Skeletal muscle cell (primary cell): ENCODE measurements at regions not wholly inside any gene's neighbourhood (a gene's known extent, or its start where the extent isn't known, plus 50 kb on each side); places are given as distances from the start of the nearest gene placed in this dataset.
"Not testable (repeated sequence)": the region's sequence is repeated elsewhere in the genome, so short reads cannot be mapped to it uniquely, and the experiment has no call there.

ENCODE experiments used
- DNase-seq: peaks from one replicate; pipeline ENCODE4 v3.0.0-alpha.2; 2010; ENCODE audit warnings: low read depth
- H3K4me3 ChIP-seq: 2 replicates; pipeline ENCODE4 v1.5.1; 2011; ENCODE audit warnings: low read depth, mild to moderate bottlenecking, control low read depth, low read length, moderate library complexity

DNA sequence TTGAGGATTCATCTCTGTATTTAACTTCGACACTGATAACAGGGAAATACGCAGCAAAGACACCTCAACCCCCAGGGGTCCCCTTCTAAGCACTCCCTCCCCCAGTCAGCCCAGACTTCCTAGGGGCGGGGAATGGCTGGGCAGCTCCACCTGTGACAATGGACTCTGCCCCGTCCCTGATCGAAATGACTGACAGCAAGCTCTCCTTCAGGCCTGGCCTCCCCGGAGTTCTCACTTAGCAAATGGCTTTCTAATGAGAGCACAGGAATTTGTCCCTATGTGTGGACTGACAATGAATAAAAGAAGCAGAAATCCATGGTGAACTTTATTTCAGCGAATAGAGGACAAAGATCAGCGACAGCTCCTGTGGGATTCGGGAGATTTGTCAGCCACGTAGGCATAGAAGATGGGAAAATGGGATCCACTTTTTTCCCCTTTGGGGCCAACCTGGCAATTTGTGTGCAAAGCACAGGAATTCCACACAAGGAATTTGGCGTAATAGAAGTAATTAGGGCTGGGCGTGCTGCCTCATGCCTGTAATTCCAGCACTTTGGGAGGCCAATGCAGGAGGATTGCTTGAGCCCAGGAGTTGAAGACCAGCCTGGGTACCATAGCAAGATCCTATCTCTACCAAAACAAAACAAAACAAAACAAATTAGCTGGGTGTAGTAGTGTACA, 63.8 kb downstream of the TNFAIP2 start:
- no peak overlapping the region for H3K4me3 ChIP-seq
- no peak for DNase-seq

DNA sequence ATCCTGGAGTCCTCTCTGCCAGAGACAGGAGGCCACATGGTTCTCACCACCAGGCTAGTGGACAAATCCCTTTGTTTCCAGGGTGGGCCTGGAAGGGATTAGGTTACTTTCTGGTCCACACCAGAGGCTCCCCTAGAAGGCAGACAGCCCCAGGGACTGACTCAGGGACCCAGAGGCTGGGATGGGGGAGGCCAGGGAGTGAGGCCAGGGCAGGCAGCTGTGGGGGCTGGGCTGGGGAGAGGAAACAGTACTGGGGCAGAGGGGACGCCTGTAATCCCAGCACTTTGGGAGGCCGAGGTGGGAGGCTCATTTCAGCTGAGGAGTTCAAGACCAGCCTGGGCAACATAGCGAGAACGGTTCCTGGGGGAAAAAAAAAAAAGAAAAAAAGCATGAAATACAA, 64.7 kb downstream of the TNFAIP2 start:
- H3K4me3 ChIP-seq = no peak overlapping the region
- no peak for DNase-seq

DNA sequence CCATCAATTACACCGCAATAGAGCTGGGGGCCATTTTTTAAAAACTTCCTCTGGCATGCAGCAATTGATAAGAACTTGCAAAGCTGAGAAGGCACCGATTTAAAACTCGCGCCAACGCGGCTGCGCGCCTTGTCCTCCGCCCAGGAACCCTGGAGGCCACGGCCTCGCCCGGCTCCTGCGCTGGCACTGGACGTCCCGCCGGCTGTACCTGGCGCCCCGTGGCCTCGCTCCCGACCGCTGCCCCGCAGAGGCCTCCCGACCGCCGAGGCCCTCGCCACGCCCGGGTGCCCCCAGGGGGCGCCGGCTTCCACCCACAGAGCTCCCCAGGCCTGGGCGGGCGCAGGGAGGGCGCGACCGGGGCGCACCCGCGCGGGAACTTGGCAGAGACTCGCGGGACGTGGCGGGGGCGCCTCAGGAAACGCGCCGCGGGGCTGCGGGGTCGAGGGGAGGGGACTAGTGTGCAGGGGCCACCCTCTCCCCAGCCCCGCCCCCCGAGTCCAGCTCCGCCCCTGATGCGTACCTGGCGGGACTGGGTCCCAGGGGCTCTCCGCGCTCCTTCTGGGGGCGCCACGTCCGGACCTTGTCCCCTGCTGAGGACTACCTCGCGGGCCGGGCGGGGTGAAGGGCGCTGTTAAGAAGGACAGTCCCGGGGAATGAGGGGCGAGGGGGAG, 65.7 kb downstream of the TNFAIP2 start:
- peak overlapping the region; percentile 9 for H3K4me3 ChIP-seq

DNA sequence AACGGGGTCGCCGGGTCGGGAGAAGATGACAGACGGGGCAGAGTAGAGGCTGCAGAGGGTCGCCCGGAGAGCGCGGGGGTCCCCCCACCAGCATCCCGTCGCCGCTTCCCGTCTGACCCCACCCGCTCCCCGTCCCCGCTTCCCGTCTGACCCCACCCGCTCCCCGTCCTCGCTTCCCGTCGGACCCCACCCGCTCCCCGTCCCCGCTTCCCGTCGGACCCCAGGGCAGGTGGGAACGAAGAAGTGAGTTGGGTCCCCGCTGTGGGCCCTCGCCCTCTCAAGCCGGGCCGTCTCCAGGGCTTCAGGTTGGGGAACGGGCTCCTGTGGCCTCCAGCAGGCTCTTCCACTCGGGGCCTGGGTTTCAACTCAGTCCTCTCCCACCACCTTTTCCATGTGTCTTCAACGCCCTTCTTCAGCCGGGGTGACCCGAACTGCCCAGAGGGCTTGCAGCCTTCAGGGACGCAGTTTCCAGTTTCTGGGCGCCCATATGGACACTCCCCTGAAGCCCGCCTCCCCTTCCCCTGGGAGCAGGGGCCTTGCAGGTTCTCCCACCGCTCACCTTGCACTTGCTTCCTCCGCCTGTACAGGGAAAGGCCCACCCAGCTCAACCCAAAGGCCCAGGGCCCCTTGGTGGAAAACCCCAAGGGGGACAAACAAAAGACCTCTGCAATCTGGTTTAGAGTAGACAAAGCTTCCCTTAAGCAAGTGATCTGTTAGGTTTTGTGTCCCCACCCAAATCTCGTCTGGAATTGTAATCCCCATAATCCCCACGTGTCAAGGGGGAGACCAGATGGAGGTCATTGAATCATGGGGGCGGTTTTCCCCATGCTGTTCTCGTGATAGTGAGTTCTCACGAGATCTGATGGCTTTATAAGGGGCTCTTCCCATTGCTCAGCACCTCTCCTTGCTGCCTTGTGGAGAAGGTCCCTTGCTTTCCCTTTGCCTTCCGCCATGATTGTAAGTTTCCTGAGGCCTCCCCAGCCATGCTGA, 66.5 kb downstream of the TNFAIP2 start:
- H3K4me3 ChIP-seq = no peak overlapping the region
- DNase-seq = no peak

More for the DNA sequence above, 65.7 kb downstream of the TNFAIP2 start:
- DNase-seq = no peak

DNA sequence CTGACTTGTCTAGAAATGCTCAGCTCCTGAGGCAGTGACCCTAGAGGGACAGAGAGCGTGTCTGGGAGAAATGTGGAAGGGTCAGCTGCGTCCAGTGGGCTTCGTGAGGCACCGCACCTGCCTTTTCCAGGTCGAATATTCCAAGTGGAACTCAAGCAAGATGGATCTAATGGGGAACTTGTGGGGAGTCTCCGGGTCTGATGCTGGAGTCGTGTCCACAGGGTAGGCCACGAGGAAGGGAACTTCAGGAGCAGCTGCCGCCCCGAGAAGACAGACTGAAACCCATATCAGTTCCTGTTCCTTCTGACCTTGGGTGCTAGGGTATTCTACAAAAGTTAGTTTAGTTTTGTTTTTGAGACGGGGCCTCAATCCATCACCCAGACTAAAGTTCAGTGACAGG, 67.5 kb downstream of the TNFAIP2 start:
- no peak for DNase-seq
- H3K4me3 ChIP-seq = no peak overlapping the region

DNA sequence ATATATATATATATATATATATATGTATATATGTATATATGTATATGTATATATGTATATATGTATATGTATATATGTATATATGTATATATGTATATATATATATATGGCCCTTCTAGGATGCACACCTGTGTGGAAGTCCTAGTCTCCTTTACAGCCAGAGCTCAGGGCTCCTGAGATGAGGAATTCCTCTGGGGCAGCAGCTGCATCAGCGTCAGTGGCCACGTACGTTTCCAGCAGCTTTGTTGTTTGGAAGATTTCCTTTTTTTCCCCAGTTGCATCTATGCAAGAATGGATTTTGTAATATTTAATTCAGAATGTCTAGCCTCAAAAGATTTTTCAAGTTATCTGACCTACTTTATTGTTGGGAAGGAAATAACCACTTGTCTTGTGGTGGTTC, 68.6 kb downstream of the TNFAIP2 start:
- no peak for DNase-seq
- H3K4me3 ChIP-seq = no peak overlapping the region

DNA sequence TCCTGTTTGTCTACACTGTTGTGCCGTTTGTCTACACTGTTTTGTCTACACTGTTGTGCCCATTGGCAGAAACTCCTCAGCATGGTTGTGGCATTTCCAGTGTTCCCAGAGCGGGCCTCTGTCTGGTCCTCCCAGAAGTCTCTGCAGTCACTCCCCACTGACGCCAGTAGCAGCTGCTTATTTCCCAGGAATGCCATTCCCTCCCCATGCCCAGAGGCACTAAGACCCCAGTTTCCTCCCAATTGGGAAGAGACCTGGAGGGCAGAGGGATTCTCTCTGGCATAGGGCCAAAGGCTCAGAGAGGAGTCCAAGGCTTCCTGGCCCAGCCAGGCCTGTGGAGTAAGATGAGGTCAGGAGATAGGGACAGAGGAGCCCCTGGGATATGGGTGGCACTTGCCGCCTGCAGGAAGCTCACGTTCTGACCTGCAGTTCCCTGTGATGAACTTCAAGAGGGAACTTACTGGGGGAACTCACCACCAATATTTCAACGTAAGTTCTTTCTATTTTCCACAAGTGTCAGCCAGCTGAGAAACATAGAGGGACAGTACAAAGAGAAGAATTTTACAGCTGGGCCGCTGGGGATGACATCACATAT, 69.1 kb downstream of the TNFAIP2 start:
- no peak overlapping the region for H3K4me3 ChIP-seq
- no peak for DNase-seq

DNA sequence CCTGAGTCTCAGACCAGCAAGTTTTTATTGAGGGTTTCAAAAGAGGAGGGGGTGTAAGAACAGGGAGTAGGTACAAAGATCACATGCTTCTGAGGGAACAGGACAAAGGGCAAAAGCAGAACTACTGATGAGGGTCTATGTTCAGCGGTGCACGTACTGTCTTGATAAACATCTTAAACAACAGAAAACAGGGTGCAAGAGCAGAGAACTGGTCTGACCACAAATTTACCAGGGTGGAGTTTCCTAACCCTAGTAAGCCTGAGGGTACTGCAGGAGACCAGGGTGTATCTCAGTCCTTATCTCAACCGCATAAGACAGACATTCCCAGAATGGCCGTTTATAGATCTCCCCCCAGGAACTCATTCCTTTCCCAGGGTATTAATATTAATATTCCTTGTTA, 69.6 kb downstream of the TNFAIP2 start:
- H3K4me3 ChIP-seq, DNase-seq: not testable (repeated sequence)

DNA sequence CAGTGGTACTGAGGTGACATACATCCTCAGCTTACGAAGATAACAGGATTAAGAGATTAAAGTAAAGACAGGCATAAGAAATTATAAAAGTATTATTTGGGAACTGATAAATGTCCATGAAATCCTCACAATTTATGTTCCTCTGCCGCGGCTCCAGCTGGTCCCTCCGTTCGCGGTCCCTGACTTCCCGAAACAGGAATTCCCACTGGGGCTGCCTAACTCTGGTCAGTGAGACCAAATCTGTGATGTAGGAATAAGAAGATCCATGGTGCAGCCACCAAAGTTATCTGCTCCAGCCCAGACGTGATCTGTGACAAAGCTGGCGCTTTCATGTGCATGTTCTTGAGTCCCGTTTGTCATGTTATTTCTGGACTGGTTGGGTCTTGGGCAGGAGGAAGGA, 70.2 kb downstream of the TNFAIP2 start:
- DNase-seq, H3K4me3 ChIP-seq: not testable (repeated sequence)

DNA sequence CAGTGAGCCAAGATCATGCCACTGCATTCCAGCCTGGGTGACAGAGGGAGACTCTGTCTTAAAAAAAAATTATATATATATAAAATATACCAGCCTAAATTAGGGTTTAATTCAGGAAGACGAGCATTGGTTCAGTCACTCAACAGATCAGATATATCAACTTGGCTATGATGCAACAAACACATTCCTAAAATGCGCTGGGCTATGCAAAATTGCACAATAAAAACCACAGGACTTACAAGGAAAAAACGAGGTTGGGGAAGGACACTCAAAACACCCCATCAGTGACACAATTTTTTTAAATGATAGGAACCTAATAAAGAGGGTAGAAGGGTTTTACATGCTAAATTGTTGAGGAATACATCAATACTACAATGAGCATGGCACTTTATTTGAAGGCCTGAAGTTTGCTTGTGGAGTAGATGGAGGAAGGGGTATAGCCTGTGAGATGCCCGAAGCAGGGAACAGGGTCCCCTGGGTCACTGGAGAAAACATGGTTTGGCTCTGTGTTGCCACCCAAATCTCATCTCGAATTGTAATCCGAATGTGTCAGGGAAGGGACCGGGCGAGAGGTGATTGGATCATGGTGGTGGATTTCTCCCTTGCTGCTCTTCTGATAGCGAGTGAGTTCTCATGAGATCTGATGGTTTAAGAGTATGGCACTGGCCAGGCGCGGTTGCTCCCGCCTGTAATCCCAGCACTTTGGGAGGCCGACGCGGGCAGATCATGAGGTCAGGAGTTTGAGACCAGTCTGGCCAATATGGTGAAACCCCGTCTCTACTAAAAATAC, 71.2 kb downstream of the TNFAIP2 start:
- no peak for DNase-seq
- H3K4me3 ChIP-seq = no peak overlapping the region

DNA sequence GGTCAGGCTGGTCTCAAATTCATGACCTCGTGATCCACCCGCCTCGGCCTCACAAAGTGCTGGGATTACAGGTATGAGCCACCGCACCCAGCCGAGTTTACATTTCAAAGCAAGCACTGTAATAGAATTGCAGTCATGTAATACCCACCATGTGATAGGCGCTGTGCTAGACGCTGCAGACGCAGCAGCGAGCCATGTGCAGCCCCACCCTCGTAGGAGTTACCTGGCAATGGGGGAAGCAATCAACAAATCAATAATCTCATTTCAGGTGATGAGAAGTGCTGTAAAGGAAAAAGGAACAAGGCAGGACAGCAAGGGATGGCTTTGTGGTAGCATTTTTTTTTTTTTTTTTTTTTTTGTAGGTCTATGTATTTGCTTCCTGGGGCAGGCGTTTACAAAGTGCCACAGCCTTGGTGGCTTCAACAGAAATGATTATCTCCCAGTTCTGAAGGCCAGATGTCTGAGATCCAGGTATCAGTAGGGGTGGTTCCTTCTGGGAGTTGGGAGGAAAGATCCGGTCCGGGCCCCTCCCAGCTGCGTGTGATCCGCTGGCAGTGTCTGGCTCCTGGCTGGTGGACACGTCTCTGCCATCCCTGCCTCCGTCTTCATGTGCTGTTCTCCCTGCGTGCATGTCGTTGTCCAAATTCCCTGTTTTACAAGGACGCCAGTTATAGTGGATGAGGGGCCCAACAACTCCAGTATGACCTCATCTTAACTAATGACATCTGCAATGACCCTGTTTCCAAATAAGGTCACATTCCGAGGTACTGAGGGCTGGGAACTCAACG, 72.8 kb downstream of the TNFAIP2 start:
- H3K4me3 ChIP-seq = no peak overlapping the region
- DNase-seq = no peak

DNA sequence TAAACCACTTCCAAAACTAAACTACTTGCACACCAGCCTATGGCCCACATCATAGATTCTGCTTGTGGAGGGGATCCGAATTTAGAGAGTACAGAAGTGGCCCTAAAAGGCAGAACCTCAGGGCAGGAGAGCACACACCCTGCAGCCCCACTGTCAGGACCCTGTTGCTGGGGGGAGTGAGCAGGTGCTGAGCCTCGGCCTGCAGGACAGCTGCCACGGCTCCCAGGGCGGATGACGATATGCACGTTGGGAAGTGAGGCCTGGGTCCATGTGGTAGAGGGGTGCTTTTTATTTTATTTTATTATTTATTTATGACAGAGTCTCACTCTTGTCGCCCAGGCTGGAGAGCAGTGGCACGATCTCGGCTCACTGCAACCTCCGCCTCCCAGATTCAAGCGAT, 73.5 kb downstream of the TNFAIP2 start:
- DNase-seq = no peak
- no peak overlapping the region for H3K4me3 ChIP-seq

DNA sequence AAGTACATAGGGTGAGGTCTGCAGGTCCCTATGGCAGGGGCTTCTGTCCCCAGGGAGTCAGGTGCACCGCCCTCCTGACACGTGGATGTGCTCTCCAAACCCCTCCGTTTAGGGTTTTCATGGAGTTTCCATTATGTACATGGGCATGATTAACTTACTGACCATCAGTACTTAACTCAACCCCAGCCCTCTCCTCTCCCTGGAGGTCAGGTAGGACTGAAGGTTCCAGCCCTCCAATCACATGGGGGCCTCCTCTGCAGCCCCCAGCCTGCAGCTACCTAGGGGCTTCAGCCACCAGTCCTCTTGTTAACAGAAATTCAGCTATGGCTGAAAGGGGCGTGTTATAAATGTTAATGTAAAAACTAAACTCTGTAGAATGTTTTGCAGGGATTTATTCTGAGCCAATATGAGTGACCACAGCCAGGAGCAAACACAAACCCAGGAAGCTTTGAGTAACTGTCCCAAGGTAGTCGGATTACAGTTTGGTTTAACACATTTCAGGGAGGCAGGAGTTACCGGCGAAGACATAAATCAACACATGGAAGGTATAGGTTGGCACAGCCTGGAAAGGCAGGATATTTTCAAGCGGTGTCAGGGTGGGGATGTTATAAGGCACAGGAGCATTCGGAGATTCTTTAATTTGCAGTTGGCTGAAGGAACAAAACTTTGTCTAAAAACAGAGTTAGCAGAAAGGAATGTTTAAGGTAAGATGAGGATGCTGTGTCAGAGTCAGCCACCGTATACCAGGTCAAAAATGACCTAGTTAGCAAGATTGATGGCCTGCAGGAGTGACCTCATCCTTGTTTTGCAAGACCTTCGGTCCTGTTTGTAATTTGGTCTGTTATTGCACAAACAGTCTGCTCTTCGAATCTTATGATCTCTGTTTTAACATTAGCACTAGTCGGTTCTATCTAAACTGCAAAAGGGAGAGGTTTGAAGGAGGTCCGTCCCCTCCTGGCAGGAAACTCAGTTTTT, 75.2 kb downstream of the TNFAIP2 start:
- H3K4me3 ChIP-seq = no peak overlapping the region
- peak; percentile 31 for DNase-seq

DNA sequence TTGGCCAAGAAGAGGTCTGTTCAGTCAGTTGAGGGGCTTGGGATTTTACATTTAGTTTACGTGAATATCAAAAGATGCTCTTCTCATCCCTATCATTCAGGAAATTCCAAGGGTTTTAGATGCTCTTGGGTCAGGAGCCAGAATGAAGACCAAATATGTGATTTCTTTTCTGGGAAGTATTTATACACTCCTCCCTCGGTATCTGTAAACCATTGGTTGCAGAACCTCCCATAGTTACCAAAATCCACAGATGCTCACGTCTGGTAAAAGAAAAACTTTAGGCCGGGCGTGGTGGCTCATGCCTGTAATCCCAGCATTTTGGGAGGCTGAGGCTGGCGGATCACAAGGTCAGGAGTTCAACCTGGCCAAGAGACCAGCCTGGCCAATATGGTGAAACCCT, 75.9 kb downstream of the TNFAIP2 start:
- DNase-seq = no peak

DNA sequence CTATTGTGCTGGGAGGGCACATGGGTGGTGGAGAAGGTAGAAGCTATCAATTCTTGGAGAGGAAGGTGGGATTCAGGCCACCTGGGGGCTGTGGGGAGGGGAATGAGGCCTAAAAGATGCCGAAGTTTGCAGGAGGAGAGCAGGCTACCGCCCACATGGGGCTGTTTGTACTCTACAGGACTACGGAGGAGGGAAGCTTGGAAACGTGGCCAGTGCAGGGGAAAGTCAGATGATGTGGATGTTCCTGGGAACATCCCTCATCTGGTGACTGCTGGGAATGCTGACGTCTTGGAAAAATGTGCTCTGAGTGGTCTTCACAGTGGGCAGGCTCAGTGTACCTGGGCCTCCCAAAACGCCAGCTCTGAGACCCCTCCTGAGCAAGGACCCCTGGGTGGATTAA, 78.5 kb downstream of the TNFAIP2 start:
- no peak for DNase-seq
- no peak overlapping the region for H3K4me3 ChIP-seq

More for the DNA sequence above, 75.9 kb downstream of the TNFAIP2 start:
- H3K4me3 ChIP-seq = no peak overlapping the region

DNA sequence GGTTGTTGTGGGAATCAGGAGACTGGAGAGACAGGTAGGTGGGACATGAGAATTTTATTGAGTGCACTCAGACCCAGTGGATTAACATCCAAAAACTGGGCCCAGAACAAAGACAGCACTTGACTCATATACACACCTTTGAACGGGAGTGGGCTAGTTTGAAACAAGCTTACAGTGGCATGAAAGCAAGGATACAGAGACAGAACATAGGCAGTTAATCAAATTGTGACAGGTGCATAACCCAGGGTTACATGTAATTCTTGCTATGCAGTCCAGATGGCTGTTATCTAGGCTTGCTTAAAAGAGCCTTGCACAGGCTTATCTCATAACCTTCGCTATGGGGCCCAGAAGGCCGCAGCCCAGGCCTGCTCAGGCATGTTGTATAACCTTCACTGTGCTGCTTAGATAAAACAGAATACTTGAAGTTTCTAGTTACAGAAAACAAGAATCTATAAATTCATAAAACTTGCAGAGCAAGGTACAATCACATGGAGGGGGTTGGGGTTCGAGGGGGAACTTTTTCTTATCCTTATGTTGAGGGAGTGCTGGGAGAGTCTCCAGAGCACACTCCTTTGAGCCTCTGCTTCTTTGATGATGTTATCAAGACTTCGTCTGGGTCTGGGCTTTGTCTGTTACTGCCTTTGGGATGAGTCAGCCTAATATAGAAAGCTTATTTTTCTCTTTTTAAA, 81.7 kb downstream of the TNFAIP2 start:
- no peak overlapping the region for H3K4me3 ChIP-seq
- no peak for DNase-seq

DNA sequence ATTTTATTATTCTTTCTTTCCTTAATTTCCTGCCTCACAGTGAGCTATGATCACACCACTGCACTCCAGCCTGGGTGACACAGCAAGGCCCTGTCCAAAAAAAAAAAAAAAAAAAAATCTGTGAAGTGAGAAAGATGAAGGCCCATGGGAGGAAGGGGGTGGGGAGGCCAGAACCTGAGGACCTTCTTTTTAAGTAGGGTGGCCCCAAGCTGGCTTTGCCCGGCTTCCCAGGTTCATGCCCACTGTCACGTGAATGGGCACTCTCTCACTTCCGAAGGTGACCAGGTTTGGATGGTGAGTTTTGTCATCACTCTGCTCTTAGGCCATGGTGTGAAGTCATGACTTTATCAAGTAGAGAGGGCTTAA, 82.3 kb downstream of the TNFAIP2 start:
- no peak overlapping the region for H3K4me3 ChIP-seq
- no peak for DNase-seq
